NB4 (cell line): ENCODE measurements at regions not wholly inside any gene's neighbourhood (a gene's known extent, or its start where the extent isn't known, plus 50 kb on each side); places are given as distances from the start of the nearest gene placed in this dataset.

ENCODE experiments used
- DNase-seq: peaks from one replicate; pipeline ENCODE4 v3.0.0; 2010; ENCODE audit warnings: low read depth
- H3K4me3 ChIP-seq: one replicate; pipeline ENCODE4 v1.5.1; 2011; ENCODE audit warnings: mild to moderate bottlenecking, low read depth, low read length, moderate library complexity
- CTCF ChIP-seq: IDR thresholded peaks from one replicate; pipeline ENCODE4 v1.5.1; 2012; ENCODE audit warnings: low read depth, low read length
- MAX ChIP-seq: IDR thresholded peaks from 2 replicates; pipeline ENCODE4 v1.6.1; 2011; ENCODE audit warnings: low read depth, low read length
- MYC ChIP-seq: IDR thresholded peaks from 2 replicates; pipeline ENCODE4 v1.6.1; 2011; ENCODE audit warnings: low read depth, low read length
- POLR2A ChIP-seq: IDR thresholded peaks from 2 replicates; pipeline ENCODE4 v1.6.1; 2011; ENCODE audit warnings: mild to moderate bottlenecking; ENCODE audit not compliant: insufficient read length; ENCODE audit errors: extremely low read depth

GRCh38 chr7:142554560-142555532 lies 194.4 kb upstream of the PRSS1 start:
- H3K4me3 ChIP-seq = no peak overlapping the region
- DNase-seq = peak; percentile 14
- TF ChIP-seq CTCF (no peak), MAX (no peak), POLR2A (no peak), MYC (no peak)

GRCh38 chr7:142553216-142553615 lies 196.1 kb upstream of the PRSS1 start:
- TF ChIP-seq CTCF (no peak), MAX (no peak), MYC (no peak), POLR2A (no peak)
- H3K4me3 ChIP-seq = no peak overlapping the region
- no peak for DNase-seq

GRCh38 chr7:142548978-142549377 lies 200.3 kb upstream of the PRSS1 start:
- DNase-seq = no peak

GRCh38 chr7:142546452-142546851 lies 202.8 kb upstream of the PRSS1 start:
- no peak overlapping the region for H3K4me3 ChIP-seq
- DNase-seq = no peak
- TF ChIP-seq CTCF (no peak), MAX (no peak), MYC (no peak), POLR2A (no peak)

More at GRCh38 chr7:142548978-142549377, 200.3 kb upstream of the PRSS1 start:
- no peak overlapping the region for H3K4me3 ChIP-seq
- TF ChIP-seq MYC (no peak), MAX (no peak), POLR2A (no peak), CTCF (no peak)

GRCh38 chr7:142542942-142543341 lies 206.3 kb upstream of the PRSS1 start:
- TF ChIP-seq MYC (no peak), POLR2A (no peak), MAX (no peak), CTCF (no peak)
- DNase-seq = peak; percentile 38
- H3K4me3 ChIP-seq = no peak overlapping the region
